GM19468 (cell line): ENCODE measurements at regions not wholly inside any gene's neighbourhood (a gene's known extent, or its start where the extent isn't known, plus 50 kb on each side); places are given as distances from the start of the nearest gene placed in this dataset.

Experiments used
- ATAC-seq: cut with Tn5 transposase; IDR thresholded peaks from one replicate; pipeline ENCODE4 v1.9.1; 2021; ENCODE audit warnings: mild to moderate bottlenecking, moderate library complexity, moderate number of reproducible peaks; ENCODE audit not compliant: unreplicated experiment; ENCODE audit errors: extremely low read depth

- no peak for ATAC-seq
Observed at GRCh38 chr15:26382444-26383072, 390.3 kb downstream of the GABRB3 start.

- no peak for ATAC-seq
Observed at GRCh38 chr15:26378304-26378703, 394.6 kb downstream of the GABRB3 start.

- no peak for ATAC-seq
Observed at GRCh38 chr15:26376243-26376642, 396.6 kb downstream of the GABRB3 start.

GRCh38 chr15:26374806-26375205 is 398.1 kb downstream of the GABRB3 start:
- no peak for ATAC-seq

- ATAC-seq: no peak
Observed at GRCh38 chr15:26372706-26373105, 400.2 kb downstream of the GABRB3 start.

- ATAC-seq: no peak
Observed at GRCh38 chr15:26365077-26365476, 407.8 kb downstream of the GABRB3 start.

- ATAC-seq: no peak
Observed at GRCh38 chr15:26359855-26360254, 413.0 kb downstream of the GABRB3 start.

GRCh38 chr15:26358708-26359107 is 414.2 kb downstream of the GABRB3 start:
- ATAC-seq: no peak

GRCh38 chr15:26357653-26358052 is 415.2 kb downstream of the GABRB3 start:
- no peak for ATAC-seq

GRCh38 chr15:26355472-26356074 is 417.3 kb downstream of the GABRB3 start:
- no peak for ATAC-seq

- ATAC-seq: no peak
Observed at GRCh38 chr15:26352909-26353308, 420.0 kb downstream of the GABRB3 start.

GRCh38 chr15:26352406-26352805 is 420.5 kb downstream of the GABRB3 start:
- no peak for ATAC-seq

- no peak for ATAC-seq
Observed at GRCh38 chr15:26325495-26325894, 447.4 kb downstream of the GABRB3 start.

- ATAC-seq: no peak
Observed at GRCh38 chr15:26323566-26323965, 449.3 kb downstream of the GABRB3 start.

GRCh38 chr15:26318689-26319088 is 454.2 kb downstream of the GABRB3 start:
- no peak for ATAC-seq

GRCh38 chr15:26314577-26314976 is 451.4 kb upstream of the ATP10A start:
- ATAC-seq: no peak

- no peak for ATAC-seq
Observed at GRCh38 chr15:26311710-26312236, 448.6 kb upstream of the ATP10A start.

- no peak for ATAC-seq
Observed at GRCh38 chr15:26298659-26299170, 435.6 kb upstream of the ATP10A start.

- no peak for ATAC-seq
Observed at GRCh38 chr15:26298010-26298658, 435.0 kb upstream of the ATP10A start.

- ATAC-seq: no peak
Observed at GRCh38 chr15:26295336-26296085, 432.4 kb upstream of the ATP10A start.
